Hepatocyte (in vitro differentiated cells): ENCODE measurements at regions not wholly inside any gene's neighbourhood (a gene's known extent, or its start where the extent isn't known, plus 50 kb on each side); places are given as distances from the start of the nearest gene placed in this dataset.

ENCODE experiments used
- CTCF ChIP-seq: fragments of 200-600 bp; sonication (generic); IDR thresholded peaks from 2 replicates; pipeline ENCODE4 v1.5.1; 2016; ENCODE audit warnings: antibody characterized with exemption, mild to moderate bottlenecking; ENCODE audit not compliant: poor library complexity
- EZH2phosphoT487 ChIP-seq: fragments of 200-600 bp; sonication (generic); IDR thresholded peaks from one replicate; pipeline ENCODE4 v1.6.1; 2018; ENCODE audit warnings: antibody characterized with exemption, mild to moderate bottlenecking, low read depth, moderate library complexity; ENCODE audit not compliant: unreplicated experiment, severe bottlenecking

GRCh38 chr3:178393146-178393545 lies 143.1 kb upstream of the KCNMB2 start:
- TF ChIP-seq CTCF (no peak), EZH2phosphoT487 (no peak)
